Left cardiac atrium (tissue), 4 donors: ENCODE measurements at regions not wholly inside any gene's neighbourhood (a gene's known extent, or its start where the extent isn't known, plus 50 kb on each side); places are given as distances from the start of the nearest gene placed in this dataset.

ENCODE experiments used
- ATAC-seq, 2 donors: fragments of 200-7000 bp; cut with Tn5 transposase; one replicate each; pipeline ENCODE4 v1.9.1; 2020; ENCODE audit warnings: mild to moderate bottlenecking in 2 of 2, moderate library complexity in 2 of 2
- DNase-seq: peaks from one replicate; pipeline ENCODE4 v3.0.0-alpha.2; 2020
- intact Hi-C, 2 donors: fragments of 100-400 bp; cut with DNase I; formaldehyde crosslinking; loops; one replicate each; pipeline versions ENCODE4 v1.14.1 to v1.15.1; 2022 to 2023
- donor health status: DM: no; HTN: yes; CAD: no.
- donor health status: DM: no; HTN: yes; CAD: no; lungs with severe emphysema.
- donor health status: DM: yes; HTN: yes; CAD: no.
- donor health status: Dilated cardiomyopathy.

GRCh38 chr11:70544774-70545609, 146.7 kb downstream of the CTTN start:
- ATAC-seq: no peak
- intact Hi-C loops: no loop called here
- DNase-seq: no peak

DNA sequence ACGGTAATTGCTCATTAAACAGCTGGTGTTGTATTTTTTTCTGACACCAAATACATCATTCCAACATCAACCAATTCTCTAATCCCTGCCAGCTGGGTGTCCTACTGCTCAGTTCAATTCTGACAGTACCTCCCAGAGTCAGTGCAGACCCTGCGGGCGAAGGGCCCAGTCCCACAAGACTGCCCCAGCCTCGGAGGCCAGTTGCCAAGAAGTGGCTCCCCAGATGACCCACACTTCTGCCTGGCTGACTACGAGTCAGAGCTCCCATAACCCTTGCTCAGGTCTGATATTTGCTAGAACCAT, 147.2 kb downstream of the CTTN start:
- intact Hi-C loops: no loop called here
- DNase-seq: no peak
- no peak for ATAC-seq

GRCh38 chr11:70546191-70546940, 148.0 kb downstream of the CTTN start:
- DNase-seq (no peak), ATAC-seq (no peak)
- intact Hi-C loops: no loop called here

DNA sequence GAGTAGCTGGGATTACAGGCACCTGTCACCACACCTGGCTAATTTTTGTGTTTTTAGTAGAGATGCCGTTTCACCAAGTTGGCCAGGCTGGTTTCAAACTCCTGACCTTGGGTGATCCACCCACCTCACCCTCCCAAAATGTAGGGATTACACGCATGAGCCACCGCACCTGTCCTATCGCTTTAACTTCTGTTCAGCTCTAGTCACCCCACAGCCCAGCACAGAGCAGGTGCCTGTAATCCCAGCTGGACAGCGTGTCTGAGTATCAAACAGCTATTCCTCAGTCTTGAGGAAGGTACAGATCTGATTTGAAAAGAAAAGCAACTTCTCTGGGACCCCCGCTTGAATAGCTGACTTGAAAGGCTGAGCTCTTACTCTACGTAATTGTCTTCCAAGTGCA, 149.1 kb downstream of the CTTN start:
- DNase-seq (no peak), ATAC-seq (no peak)
- intact Hi-C loops: no loop called here

GRCh38 chr11:70547821-70548670, 149.7 kb downstream of the CTTN start:
- intact Hi-C loops: no loop called here
- DNase-seq: peak; percentile 54
- ATAC-seq: peak; percentile 83

- intact Hi-C loops: no loop called here
- DNase-seq: no peak
These were observed 150.6 kb downstream of the CTTN start for GRCh38 chr11:70548976-70549375.

DNA sequence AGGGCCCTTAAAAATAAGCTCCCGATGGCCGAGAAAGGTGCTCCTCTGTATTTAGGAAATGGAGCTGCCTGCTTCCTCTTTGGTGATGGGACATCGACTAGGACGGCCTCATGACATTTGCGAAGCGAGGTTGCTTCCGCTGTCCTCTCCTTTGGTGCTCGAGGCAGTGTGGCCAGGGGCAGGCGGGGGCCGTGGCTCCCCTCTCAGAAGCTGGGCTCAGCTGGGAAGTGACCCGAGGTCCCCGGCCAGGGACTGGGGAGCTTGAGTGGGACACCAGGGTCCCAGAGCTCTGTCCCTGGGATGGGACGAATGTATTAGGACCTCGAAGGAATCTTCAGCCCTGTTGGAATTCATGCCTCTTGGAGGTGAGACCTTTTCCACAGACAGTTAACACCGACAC, 151.1 kb downstream of the CTTN start:
- intact Hi-C loops: no loop called here
- DNase-seq (no peak), ATAC-seq (no peak)

More at GRCh38 chr11:70548976-70549375, 150.6 kb downstream of the CTTN start:
- no peak for ATAC-seq

GRCh38 chr11:70549796-70550195, 151.5 kb downstream of the CTTN start:
- DNase-seq (no peak), ATAC-seq (no peak)
- intact Hi-C loops: no loop called here

DNA sequence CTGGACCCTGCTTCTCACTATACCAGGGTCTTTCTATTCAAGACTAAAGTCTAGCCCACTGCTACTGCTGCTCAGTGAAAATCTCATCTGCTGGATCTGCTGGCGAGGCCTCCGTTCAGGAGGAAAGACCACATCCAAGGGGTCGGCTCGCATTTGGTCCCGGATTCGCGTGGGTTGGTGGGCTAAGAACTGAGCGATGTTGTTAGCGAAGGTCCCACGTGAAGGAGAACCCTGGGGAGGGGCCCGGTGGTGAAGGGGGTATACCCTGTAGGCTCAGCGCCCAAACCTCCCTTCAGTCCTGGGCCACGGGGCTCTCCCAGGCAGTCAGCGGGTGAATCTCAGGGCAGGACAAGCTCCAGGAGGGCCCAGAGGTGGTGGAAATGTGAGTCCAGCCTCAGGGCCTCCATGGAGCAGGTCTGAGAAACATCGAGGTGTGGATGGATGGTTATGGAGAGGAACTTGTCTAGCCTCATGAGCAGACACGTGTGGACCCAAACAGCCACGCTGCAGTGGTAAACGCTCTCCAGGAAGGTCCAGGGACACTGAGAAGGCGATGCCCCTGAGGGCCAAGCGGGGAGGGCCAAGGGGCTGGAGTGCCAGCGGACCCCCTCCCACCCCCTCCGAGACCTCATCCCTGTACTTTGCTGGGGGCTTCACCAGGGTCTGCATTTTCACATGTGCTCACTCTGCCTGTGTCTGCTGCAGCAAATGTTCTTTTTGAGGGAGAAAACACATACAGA, 152.3 kb downstream of the CTTN start:
- ATAC-seq: no peak
- DNase-seq: no peak
- intact Hi-C loops: no loop called here

DNA sequence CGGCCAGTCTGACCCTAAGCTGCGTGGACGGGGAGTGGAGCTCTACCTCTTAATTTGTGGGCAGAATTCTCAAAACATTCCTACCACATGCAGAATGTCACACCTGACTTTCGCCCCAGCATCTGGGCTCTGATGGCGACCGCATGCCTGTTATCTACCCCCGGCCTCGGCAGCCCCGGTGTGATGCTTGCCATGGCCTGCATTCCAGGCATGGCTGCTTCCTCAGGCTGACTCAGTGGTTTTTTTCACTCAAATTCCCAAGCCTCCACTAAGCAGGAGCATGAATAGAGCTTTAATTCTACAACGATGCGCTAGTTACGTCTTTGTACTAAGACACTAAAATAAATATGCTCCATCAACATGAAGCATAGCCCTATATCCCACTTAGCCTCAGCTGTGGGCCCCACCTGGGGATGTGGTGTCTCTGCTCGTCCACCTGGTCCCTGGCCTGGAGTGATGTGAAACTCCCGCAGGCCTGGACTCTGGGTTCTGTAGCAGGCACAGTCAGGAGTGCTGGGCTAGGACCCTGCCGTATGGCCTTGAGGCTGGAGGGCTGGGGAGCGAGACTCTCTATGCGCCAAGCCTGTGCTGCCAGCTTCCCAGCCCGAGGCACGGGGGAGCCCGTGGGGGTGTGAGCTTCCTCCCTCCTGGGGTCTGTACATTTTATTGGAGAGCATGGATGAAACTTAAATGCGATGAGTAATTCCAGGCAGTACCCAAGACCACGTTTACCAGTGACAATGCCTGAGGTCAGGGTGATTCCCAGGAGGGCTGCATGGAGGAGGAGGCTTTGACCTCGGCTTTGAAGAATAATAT, 153.2 kb downstream of the CTTN start:
- DNase-seq: no peak
- no peak for ATAC-seq
- intact Hi-C loops: no loop called here

DNA sequence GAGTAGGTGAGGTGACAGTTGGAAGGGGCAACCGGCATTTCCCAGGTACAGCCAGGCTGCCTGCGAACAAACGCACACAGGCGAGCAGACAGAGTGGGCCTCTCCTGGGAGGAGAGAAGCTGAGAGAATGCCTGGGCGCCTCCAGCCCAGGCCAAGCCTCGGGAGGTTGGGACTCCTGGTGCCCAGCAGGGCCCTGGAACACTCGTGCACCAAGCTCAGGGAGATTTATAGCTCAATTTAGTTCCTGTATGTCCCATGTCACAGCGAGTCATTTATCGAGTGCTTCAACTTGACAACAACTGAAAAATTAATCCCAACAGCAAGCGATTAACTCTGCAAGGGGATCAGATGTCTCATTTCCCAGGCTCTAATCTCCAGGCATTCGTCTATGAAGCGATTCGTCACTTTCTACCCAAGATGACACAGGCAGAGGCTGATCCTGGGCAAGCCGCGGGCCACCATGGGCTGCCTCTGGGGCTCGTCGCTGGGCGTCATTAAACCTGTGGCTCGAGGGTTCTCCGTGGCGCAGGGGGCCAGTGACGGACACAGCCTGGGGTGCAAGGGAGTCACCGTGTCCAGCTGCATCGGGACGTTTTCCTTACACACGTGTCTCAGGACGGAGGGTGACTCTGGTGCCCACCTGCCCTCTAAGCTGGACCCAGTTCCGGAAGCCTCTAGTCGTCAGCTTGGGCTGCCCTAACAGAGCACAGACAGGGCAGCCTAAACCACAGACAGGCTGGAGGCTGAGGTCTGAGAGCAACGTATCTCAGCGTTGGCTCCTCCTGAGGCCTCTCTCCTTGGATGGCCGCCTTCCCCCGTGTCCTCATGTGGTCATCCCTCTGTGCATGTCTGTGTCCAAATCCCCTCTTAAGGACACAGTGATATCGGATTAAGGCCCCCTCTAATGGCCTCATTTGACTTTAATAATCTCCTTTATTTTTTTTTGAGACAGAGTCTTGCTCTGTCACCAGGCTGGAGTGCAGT, 154.1 kb downstream of the CTTN start:
- intact Hi-C loops: no loop called here
- no peak for ATAC-seq
- DNase-seq: no peak

DNA sequence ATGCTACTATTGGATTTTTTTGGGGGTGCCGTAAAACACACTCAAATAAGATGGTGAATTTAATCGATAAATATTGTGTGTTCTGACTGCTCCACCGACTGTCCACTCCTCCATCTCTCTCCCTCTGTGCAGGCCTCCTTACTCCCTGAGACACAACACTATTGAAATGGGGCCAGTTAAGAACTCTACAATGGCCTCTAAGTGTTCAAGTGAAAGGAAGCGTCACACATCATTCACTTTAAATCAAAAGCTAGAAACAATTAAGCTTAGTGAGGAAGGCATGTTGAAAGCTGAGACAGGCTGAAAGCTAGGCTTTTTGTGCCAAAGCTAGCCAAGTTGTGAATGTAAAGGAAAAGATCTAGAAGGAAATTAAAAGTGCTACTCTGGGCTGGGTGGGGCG, 156.7 kb downstream of the CTTN start:
- intact Hi-C loops: no loop called here
- ATAC-seq (no peak), DNase-seq (no peak)

DNA sequence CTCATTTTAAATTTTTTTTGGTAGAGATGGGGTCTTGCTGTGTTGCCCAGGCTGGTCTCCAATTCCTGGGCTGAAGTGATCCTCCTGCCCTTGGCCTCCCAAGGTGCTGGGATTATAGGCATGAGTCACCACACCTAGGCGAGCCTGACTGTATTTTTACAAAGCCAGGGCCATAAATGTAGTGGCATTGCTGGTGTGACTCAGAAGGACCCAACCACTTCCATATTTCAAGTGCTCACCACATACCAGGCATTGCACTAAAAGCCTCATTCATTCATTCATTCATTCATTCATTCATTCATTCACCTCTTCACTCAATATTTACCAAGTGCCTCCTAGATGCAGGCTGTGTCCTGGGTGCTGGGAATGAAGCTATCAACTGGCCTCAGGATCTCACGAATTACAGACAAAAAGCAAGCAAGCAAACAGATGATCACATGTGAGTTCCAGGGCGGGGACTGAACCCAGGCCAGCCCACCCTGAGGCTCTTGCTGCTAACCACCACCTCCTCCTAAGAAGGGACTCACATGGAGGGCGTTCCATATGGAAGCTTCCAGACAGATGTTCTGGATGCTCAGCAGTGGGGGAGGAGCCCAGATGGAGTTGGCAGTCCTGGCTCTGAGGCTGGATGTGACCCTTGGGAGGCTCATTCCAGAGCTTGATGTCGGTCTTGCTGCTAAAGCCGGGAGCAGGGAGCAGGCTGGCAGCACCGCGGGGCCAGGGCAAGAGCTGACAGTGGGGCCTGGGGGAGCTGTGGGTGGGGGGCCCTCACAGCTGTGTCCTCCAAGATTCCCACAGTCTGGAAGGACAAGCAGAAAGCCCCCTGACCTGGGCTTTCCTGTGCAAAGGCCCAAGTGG, 158.8 kb downstream of the CTTN start:
- ATAC-seq: no peak
- no peak for DNase-seq

GRCh38 chr11:70557742-70558485, 159.6 kb downstream of the CTTN start:
- DNase-seq: no peak
- intact Hi-C loops: no loop called here

More for the DNA sequence above, 158.8 kb downstream of the CTTN start:
- intact Hi-C loops: no loop called here

GRCh38 chr11:70558681-70559080, 160.4 kb downstream of the CTTN start:
- no peak for DNase-seq
- ATAC-seq: no peak
- intact Hi-C loops: no loop called here

More at GRCh38 chr11:70557742-70558485, 159.6 kb downstream of the CTTN start:
- no peak for ATAC-seq

DNA sequence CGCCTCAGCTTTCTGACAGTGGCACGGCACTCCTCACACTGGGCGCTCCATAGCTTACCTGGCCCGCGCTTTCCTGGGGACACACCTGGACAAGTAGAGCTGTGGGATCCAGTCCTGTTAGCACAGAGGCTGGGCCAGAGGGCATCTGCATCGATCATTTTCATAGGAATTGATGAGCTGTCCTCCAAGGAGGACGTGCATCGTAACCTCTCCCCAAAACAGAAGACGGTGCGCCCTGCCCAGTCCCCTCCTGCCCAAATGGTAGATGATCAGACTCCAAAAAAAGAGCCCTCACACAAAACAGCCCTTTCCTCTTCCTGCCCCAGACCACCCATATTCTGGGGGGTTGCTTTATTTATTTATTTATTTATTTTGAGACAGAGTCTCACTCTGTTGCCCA, 161.2 kb downstream of the CTTN start:
- intact Hi-C loops: no loop called here
- DNase-seq (no peak), ATAC-seq (no peak)
